Activated B cell treated with CpG ODN at 0.5 μM for 24 hours (primary cell): ENCODE measurements at regions not wholly inside any gene's neighbourhood (a gene's known extent, or its start where the extent isn't known, plus 50 kb on each side); places are given as distances from the start of the nearest gene placed in this dataset.

Experiments
- ATAC-seq: fragments of 200-7000 bp; cut with Tn5 transposase; one replicate; pipeline ENCODE4 v1.10.0; 2021; ENCODE audit warnings: low read depth, mild to moderate bottlenecking, moderate library complexity
- CTCF ChIA-PET: fragments of 350-600 bp; sonication (Branson Sonifier 250); formaldehyde crosslinking; loops from one replicate; lab custom pipeline; 2021; ENCODE audit warnings: antibody characterized with exemption; lab: Charles Lee
- POLR2A ChIA-PET: fragments of 350-600 bp; sonication (Branson Sonifier 250); formaldehyde crosslinking; loops from one replicate; lab custom pipeline; 2021; ENCODE audit warnings: antibody characterized with exemption; lab: Charles Lee
- DNase-seq: peaks from one replicate; pipeline ENCODE4 v3.0.0; 2022
- H3K27ac Mint-ChIP-seq: one replicate; pipeline ENCODE4 v1.8.0; 2020; ENCODE audit warnings: mixed read lengths
- H3K27me3 Mint-ChIP-seq: one replicate; pipeline ENCODE4 v1.8.0; 2021; ENCODE audit warnings: mixed read lengths
- H3K36me3 Mint-ChIP-seq: one replicate; pipeline ENCODE4 v1.8.0; 2021; ENCODE audit warnings: low read depth, mixed read lengths
- H3K4me1 Mint-ChIP-seq: one replicate; pipeline ENCODE4 v1.8.0; 2021; ENCODE audit warnings: mixed read lengths
- H3K4me3 Mint-ChIP-seq: one replicate; pipeline ENCODE4 v1.8.0; 2020; ENCODE audit warnings: mild to moderate bottlenecking, mixed read lengths
- H3K9me3 Mint-ChIP-seq: one replicate; pipeline ENCODE4 v1.8.0; 2020; ENCODE audit warnings: mixed read lengths
- intact Hi-C: fragments of 100-400 bp; cut with micrococcal nuclease; formaldehyde crosslinking; loops from one replicate; pipeline ENCODE4 v1.15.1; 2024
- TF ChIP-seq, protein P1 (sequence below): fragments of 200-600 bp; IDR thresholded peaks from one replicate; pipeline ENCODE4 v1.8.0; 2022; ENCODE audit warnings: antibody characterized with exemption, mild to moderate bottlenecking

DNA sequence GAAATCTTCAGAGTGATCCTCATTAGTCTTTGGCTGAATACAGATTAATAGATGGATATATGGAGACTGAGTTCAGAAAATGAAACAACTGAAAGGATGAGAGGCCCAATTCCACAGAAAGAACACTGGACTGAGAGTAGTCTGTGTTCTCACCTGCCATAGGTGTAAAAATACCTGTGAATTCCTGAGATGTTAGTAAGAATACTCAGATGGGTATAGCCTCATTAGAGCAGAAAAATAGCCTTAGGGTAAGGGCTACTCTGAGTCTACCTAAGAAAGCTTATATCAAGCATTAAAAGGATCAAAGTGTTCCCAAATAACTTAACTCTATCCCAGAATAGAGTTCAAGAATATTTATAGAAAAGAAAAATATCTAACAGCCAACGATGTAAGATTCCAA lies 1510.3 kb upstream of the SEL1L start:
- DNase-seq (no peak), ATAC-seq (no peak)
- intact Hi-C loops: no loop called here
- TF ChIP-seq, protein P1, sequence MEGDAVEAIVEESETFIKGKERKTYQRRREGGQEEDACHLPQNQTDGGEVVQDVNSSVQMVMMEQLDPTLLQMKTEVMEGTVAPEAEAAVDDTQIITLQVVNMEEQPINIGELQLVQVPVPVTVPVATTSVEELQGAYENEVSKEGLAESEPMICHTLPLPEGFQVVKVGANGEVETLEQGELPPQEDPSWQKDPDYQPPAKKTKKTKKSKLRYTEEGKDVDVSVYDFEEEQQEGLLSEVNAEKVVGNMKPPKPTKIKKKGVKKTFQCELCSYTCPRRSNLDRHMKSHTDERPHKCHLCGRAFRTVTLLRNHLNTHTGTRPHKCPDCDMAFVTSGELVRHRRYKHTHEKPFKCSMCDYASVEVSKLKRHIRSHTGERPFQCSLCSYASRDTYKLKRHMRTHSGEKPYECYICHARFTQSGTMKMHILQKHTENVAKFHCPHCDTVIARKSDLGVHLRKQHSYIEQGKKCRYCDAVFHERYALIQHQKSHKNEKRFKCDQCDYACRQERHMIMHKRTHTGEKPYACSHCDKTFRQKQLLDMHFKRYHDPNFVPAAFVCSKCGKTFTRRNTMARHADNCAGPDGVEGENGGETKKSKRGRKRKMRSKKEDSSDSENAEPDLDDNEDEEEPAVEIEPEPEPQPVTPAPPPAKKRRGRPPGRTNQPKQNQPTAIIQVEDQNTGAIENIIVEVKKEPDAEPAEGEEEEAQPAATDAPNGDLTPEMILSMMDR: no peak
- POLR2A ChIA-PET: no interaction called here
- Mint-ChIP-seq H3K27me3 (no peaks in the 10 kb centered on the region), H3K36me3 (no peaks in the 10 kb centered on the region), H3K4me3 (no peak overlapping the region), H3K4me1 (no peaks in the 10 kb centered on the region), H3K9me3 (peaks cover 8% of the 10 kb centered on the region), H3K27ac (no peak overlapping the region)
- CTCF ChIA-PET: no interaction called here

DNA sequence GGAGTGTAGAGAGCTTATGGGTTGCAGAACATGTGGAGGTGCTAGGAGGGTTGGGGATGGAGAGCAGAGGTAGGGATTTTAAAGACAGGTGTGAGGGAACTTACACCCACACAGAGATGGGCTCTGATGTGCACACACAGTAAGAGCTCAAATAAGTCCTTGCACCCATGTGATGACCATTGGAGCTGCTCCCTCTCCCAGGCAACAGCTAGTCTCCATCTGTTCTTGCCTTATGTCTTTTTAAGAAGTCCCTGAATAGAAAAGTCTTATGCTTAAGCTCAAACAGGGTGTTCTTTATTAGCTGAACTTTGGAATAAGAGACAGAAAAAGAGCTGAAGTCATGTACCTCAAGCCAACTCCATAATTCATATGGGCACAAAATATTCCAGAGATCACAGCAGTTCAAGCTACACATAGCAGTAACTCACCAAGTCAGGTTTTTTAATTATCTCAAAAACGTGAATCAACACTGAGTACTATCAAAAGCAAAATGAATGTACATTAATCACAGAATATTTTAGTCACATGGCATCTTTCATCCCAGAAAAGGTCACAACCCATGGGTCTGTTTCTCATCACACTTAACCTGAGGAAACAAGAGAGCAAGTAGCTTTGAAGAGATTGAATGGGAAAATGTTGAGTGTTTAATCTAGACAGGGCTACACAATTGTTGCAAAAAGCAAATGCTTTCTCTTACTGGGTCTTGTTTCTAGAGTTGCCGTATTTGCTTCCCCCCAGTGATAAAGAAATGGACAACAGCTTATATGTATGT lies 1513.6 kb upstream of the SEL1L start:
- peaks cover 3% of the 10 kb centered on the region for H3K9me3 Mint-ChIP-seq
- H3K27ac Mint-ChIP-seq: no peak overlapping the region
- ATAC-seq (no peak), DNase-seq (no peak)
- no peaks in the 10 kb centered on the region for H3K27me3 Mint-ChIP-seq
- TF ChIP-seq, protein P1: no peak
- ChIA-PET POLR2A (no interaction called here), CTCF (no interaction called here)
- intact Hi-C loops: no loop called here
- no peaks in the 10 kb centered on the region for H3K4me1 Mint-ChIP-seq
- no peaks in the 10 kb centered on the region for H3K36me3 Mint-ChIP-seq
- H3K4me3 Mint-ChIP-seq: no peak overlapping the region

DNA sequence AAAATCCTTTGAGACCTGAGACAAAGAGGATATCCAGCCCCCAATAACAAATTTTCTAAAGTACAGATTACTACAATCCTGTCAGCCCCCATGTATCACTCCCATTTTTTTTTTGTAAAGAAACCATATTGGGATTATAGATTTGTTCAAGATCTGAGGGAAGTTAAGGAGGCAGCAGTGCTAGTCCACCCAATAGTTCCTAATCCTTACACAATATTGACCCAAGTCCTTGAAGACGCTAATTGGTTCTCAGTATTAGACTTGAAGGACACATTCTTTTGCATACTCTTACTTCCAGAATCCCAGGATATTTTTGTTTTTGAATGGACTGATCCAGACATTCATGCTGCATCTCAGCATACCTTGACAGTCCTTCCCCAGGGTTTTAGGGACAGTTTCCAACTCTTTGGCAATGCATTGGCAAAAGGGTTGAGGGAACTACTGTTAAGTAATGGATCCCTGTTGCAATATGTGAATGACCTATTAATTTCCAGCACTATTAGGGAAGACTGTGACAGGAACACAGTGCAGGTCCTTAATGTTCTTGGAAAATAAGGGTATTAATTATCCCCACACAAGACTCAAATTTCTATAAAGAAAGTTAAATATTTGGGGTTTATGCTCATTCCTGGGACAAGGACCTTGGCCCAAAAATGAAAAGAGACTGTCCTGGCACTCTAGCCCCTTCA lies 1519.5 kb upstream of the SEL1L start:
- DNase-seq: no peak
- ChIA-PET CTCF (no interaction called here), POLR2A (no interaction called here)
- peaks cover 4% of the 10 kb centered on the region for H3K9me3 Mint-ChIP-seq
- intact Hi-C loops: no loop called here
- H3K36me3 Mint-ChIP-seq: no peaks in the 10 kb centered on the region
- no peak for ATAC-seq
- TF ChIP-seq, protein P1: no peak
- no peaks in the 10 kb centered on the region for H3K27me3 Mint-ChIP-seq
- no peak overlapping the region for H3K27ac Mint-ChIP-seq
- no peak overlapping the region for H3K4me3 Mint-ChIP-seq
- H3K4me1 Mint-ChIP-seq: no peaks in the 10 kb centered on the region

DNA sequence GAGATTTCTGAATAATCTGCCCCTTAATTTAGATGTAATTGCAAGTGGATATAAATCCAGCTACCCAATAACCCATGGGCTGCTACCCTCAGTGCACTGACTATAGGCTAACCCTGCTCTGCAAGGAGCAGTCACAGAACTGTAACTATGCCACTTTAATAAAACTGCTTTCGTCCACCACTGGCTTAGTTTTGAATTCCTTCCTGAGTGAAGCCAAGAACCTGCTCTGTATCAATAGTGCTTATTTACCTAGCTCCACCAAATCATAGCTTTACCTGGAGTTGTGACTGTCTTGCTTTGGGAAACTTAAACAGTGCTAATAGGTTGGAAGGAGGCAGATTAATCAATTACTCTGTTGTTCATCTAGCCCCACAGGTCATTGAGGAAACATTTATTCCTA lies 1524.4 kb upstream of the SEL1L start:
- H3K27ac Mint-ChIP-seq: no peak overlapping the region
- POLR2A ChIA-PET: no interaction called here

More for the DNA sequence above, 1524.4 kb upstream of the SEL1L start:
- TF ChIP-seq, protein P1: no peak
- intact Hi-C loops: no loop called here
- no peaks in the 10 kb centered on the region for H3K4me1 Mint-ChIP-seq
- no peaks in the 10 kb centered on the region for H3K36me3 Mint-ChIP-seq
- CTCF ChIA-PET: no interaction called here
- ATAC-seq: no peak
- no peaks in the 10 kb centered on the region for H3K27me3 Mint-ChIP-seq
- H3K9me3 Mint-ChIP-seq: peaks cover 2% of the 10 kb centered on the region
- H3K4me3 Mint-ChIP-seq: no peak overlapping the region
- DNase-seq: no peak
